ENCODE measurements at regions not wholly inside any gene's neighbourhood (a gene's known extent, or its start where the extent isn't known, plus 50 kb on each side); places are given as distances from the start of the nearest gene placed in this dataset.

DNA sequence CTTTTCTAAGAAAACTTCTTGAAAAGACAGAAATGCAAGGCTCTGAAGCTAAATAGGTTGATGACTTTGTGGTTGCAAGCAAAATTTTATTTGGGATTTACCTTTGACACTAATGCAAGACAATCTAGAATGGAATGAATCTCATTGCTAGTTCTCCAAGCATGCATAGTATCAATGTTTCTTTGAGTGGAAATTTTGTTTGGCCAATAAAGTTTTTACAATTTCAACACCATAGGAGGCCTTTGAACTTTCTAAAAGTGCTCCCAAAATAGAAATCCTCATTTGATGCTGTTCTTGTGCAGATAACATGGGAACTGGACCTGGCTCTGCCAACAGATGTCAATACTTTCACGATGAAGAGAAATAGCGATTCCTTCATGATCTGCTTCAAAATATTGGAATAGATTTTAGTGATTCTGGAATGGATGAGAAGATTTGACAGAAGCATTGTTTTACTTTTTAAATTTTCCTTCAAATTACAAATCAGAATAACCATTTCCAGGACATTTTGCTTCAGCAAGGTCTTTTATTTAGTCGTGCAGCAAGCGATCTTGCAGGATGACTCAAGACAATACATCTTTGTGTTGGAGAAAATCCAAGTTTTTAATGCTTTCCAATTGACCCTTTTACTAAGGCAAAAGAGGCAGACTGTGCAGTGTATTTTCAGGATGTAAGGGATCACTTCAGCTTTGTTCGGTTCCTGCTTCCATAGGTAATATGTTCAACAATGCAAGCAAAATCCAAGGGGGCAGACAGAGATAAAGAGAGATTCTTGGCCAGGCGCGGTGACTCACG lies 51.7 kb upstream of the OTUD4 start:
- DNase-seq = no peak

DNA sequence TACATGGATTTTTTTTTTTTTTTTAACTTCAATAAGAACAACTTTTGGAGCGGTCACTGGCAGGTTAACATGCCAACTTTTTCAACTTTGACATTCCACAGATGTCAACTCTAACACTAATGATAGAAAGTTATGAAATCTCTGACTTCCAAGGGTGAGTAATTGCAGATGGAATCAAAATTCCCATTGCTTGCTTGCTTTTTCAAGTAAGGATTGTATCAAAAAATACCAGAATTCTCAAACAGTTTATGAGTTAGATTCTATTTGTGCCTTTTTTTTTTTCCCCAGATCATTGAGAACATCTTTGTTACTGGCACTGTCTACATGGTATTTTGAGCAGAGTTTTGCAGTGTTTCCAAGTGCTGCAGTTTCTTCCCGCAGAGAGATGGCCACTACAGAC lies 50.3 kb upstream of the OTUD4 start:
- DNase-seq = no peak
